HEK293 (cell line): ENCODE measurements at regions not wholly inside any gene's neighbourhood (a gene's known extent, or its start where the extent isn't known, plus 50 kb on each side); places are given as distances from the start of the nearest gene placed in this dataset.

Source experiments
- CTCF ChIA-PET: fragments of 350-600 bp; formaldehyde crosslinking; extraction: SDS; loops from one replicate; lab custom pipeline; 2021; ENCODE audit warnings: antibody characterized with exemption; lab: Yijun Ruan, JAX
- POLR2A ChIA-PET: fragments of 300-600 bp; formaldehyde crosslinking; extraction: SDS; loops from one replicate; lab custom pipeline; 2020; ENCODE audit warnings: antibody characterized with exemption, inconsistent platforms; lab: Yijun Ruan, JAX
- H3K27ac ChIP-seq: fragments of 200-500 bp; sonication (Bioruptor generic); 2 replicates; pipeline ENCODE4 v1.5.1; 2014; ENCODE audit warnings: low read depth, low read length, control low read depth, inconsistent platforms; ENCODE audit errors: extremely low read depth
- H3K36me3 ChIP-seq, 2 experiments: fragments of 200-500 bp in 1 of 2; sonication (Bioruptor generic) in 1 of 2; 1 replicate in 1 of 2; 2 replicates in 1 of 2; pipeline ENCODE4 v1.5.1; 2014 to 2017; ENCODE audit warnings: inconsistent platforms in 2 of 2, low read length in 2 of 2; ENCODE audit not compliant: control insufficient read depth in 2 of 2, insufficient read depth in 1 of 2
- H3K4me1 ChIP-seq: fragments of 200-500 bp; sonication (Bioruptor generic); 2 replicates; pipeline ENCODE4 v1.5.1; 2014; ENCODE audit warnings: mild to moderate bottlenecking, low read length, inconsistent platforms; ENCODE audit not compliant: control insufficient read depth, insufficient read depth
- H3K4me3 ChIP-seq: 2 replicates; pipeline ENCODE4 v1.5.1; 2011; ENCODE audit warnings: low read depth, mild to moderate bottlenecking, control low read depth, low read length, moderate library complexity
- H3K9me3 ChIP-seq: fragments of 200-500 bp; sonication (Bioruptor generic); 2 replicates; pipeline ENCODE4 v1.5.1; 2014; ENCODE audit warnings: low read depth, low read length, inconsistent platforms; ENCODE audit not compliant: control insufficient read depth, insufficient read depth
- BCL11B ChIP-seq: fragments of 450-650 bp; formaldehyde crosslinking; IDR thresholded peaks from 2 replicates; pipeline ENCODE4 v1.5.1; 2016; ENCODE audit warnings: low read depth, missing biosample characterization, missing genetic modification characterization
- GLI4 ChIP-seq: fragments of 450-650 bp; formaldehyde crosslinking; IDR thresholded peaks from 2 replicates; pipeline ENCODE4 v1.5.1; 2016; ENCODE audit warnings: missing biosample characterization, missing genetic modification characterization
- HOXD13 ChIP-seq: sonication (generic); formaldehyde crosslinking; IDR thresholded peaks from 2 replicates; pipeline ENCODE4 v1.8.0; 2022; ENCODE audit warnings: missing genetic modification reagents, borderline replicate concordance
- SCRT1 ChIP-seq: fragments of 450-650 bp; formaldehyde crosslinking; IDR thresholded peaks from 2 replicates; pipeline ENCODE4 v1.5.1; 2016; ENCODE audit warnings: missing biosample characterization, missing genetic modification characterization, borderline replicate concordance
- ZBTB7A ChIP-seq: fragments of 450-650 bp; formaldehyde crosslinking; IDR thresholded peaks from 2 replicates; pipeline ENCODE4 v1.5.1; 2016; ENCODE audit warnings: low read depth, missing biosample characterization, missing genetic modification characterization
- ZNF112 ChIP-seq: fragments of 450-650 bp; formaldehyde crosslinking; IDR thresholded peaks from 2 replicates; pipeline ENCODE4 v1.5.0; 2017; ENCODE audit warnings: missing biosample characterization, missing genetic modification characterization
- ZNF16 ChIP-seq: fragments of 450-650 bp; formaldehyde crosslinking; IDR thresholded peaks from 2 replicates; pipeline ENCODE4 v1.5.1; 2016; ENCODE audit warnings: low read depth, missing biosample characterization, missing genetic modification characterization
- ZNF19 ChIP-seq: fragments of 450-650 bp; formaldehyde crosslinking; IDR thresholded peaks from 2 replicates; pipeline ENCODE4; 2016; ENCODE audit warnings: missing biosample characterization, missing genetic modification characterization, low read depth
- ZNF335 ChIP-seq: fragments of 450-650 bp; formaldehyde crosslinking; conservative IDR thresholded peaks from 2 replicates; pipeline ENCODE4 v1.5.1; 2016; ENCODE audit warnings: missing biosample characterization, missing genetic modification characterization
- ZNF366 ChIP-seq: fragments of 450-650 bp; formaldehyde crosslinking; conservative IDR thresholded peaks from 2 replicates; pipeline ENCODE4 v1.5.1; 2016; ENCODE audit warnings: missing biosample characterization, missing genetic modification characterization
- ZNF501 ChIP-seq: fragments of 450-650 bp; formaldehyde crosslinking; IDR thresholded peaks from 2 replicates; pipeline ENCODE4 v1.5.1; 2016; ENCODE audit warnings: missing biosample characterization, missing genetic modification characterization
- ZNF529 ChIP-seq: fragments of 450-650 bp; formaldehyde crosslinking; IDR thresholded peaks from 2 replicates; pipeline ENCODE4 v1.5.1; 2017; ENCODE audit warnings: missing genetic modification characterization, missing biosample characterization; ENCODE audit not compliant: insufficient replicate concordance
- ZNF621 ChIP-seq: fragments of 450-650 bp; formaldehyde crosslinking; IDR thresholded peaks from 2 replicates; pipeline ENCODE4 v1.5.1; 2017; ENCODE audit warnings: missing biosample characterization, missing genetic modification characterization
- ZNF768 ChIP-seq: fragments of 450-650 bp; formaldehyde crosslinking; IDR thresholded peaks from 2 replicates; pipeline ENCODE4 v1.5.1; 2018; ENCODE audit warnings: missing biosample characterization, mild to moderate bottlenecking, missing genetic modification characterization
- ZNF792 ChIP-seq: fragments of 450-650 bp; formaldehyde crosslinking; IDR thresholded peaks from 2 replicates; pipeline ENCODE4 v1.5.1; 2016; ENCODE audit warnings: missing biosample characterization, missing genetic modification characterization
- ZSCAN30 ChIP-seq: fragments of 450-650 bp; IDR thresholded peaks from 2 replicates; pipeline ENCODE4 v1.5.1; 2018; ENCODE audit warnings: missing biosample characterization, mild to moderate bottlenecking, missing genetic modification characterization, moderate library complexity
- TF ChIP-seq, protein P1 (sequence below): fragments of 450-650 bp; formaldehyde crosslinking; IDR thresholded peaks from 2 replicates; pipeline ENCODE4 v1.5.1; 2017; ENCODE audit warnings: missing biosample characterization, missing genetic modification characterization
- TF ChIP-seq, protein P2 (sequence below): fragments of 450-650 bp; formaldehyde crosslinking; IDR thresholded peaks from 2 replicates; pipeline ENCODE4 v1.5.1; 2016; ENCODE audit warnings: missing biosample characterization, missing genetic modification characterization
- TF ChIP-seq, protein P3 (sequence below): fragments of 450-650 bp; formaldehyde crosslinking; IDR thresholded peaks from 2 replicates; pipeline ENCODE4 v1.5.1; 2016; ENCODE audit warnings: missing biosample characterization, missing genetic modification characterization

DNA sequence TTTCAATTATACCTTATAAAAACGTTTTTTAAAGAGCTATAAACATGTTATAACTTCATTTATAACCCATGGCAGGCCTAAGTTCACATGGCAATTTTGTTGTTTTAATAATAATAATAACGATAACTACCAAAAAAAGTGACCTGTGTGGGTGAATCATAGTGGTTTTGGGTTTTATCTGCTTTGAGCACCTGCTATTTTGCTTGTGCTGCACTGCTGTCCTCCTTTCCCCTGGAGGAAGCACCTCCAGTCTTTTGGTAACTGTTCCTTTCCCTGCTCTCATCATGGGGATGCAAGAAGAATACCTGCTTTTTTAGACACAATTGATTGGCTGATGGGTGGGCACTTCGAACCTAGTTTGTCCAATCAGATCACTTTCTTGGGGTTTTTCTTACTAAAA is 388.0 kb upstream of the TBL1XR1 start:
- Histone ChIP-seq H3K4me1 (no peaks in the 10 kb centered on the region), H3K27ac (no peak overlapping the region), H3K4me3 (no peak overlapping the region), H3K36me3 (no peaks in the 10 kb centered on the region), H3K9me3 (no peaks in the 10 kb centered on the region)
- ChIA-PET POLR2A (no interaction called here), CTCF (no interaction called here)
- TF ChIP-seq GLI4 (tag by site-specific recombination) (no peak), ZNF621 (tag by site-specific recombination) (no peak), BCL11B (no peak), ZSCAN30 (no peak), ZNF366 (tag by site-specific recombination) (no peak), ZBTB7A (tag by site-specific recombination) (no peak), ZNF112 (no peak), ZNF16 (no peak), ZNF529 (tag by site-specific recombination) (no peak), ZNF501 (tag by site-specific recombination) (no peak)

DNA sequence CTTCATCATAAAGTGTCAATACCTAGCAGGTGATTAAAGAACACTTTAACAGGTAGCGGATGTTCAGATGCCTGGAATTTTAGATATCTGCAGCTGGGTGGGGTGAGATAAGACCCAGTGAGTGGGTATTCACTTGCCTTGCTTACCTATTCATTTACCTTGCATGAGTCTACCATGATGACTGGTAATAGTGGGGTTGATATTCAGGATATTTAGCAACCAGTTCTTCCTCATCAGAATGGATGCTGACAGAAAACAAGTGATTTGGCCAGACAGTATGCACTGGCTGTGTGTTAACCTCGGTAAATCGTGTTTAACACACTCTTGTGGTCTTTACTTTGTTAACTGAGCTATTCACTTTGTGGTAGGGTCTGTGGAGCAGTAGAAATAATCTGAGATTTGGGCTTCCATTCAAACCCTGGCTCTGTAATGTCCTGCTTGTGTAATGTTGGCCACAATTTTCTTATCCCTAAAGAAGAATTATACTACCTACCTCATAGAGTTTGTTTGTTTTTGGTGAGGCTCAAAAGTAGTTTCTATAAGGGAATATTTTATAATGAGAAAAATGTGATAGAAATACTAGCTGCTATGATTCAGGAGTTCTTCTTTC is 391.9 kb upstream of the TBL1XR1 start:
- Histone ChIP-seq H3K4me3 (no peak overlapping the region), H3K4me1 (no peaks in the 10 kb centered on the region), H3K36me3 (no peaks in the 10 kb centered on the region), H3K27ac (no peak overlapping the region), H3K9me3 (no peaks in the 10 kb centered on the region)
- CTCF ChIA-PET: interaction anchor here (0.5 kb wide), 1 partner anchor 797 kb away, joined by 3 read pairs; no protein-coding TSS in a partner anchor
- TF ChIP-seq ZNF19 (tag by site-specific recombination): no peak
- no peak for TF ChIP-seq BCL11B
- TF ChIP-seq, protein P1, sequence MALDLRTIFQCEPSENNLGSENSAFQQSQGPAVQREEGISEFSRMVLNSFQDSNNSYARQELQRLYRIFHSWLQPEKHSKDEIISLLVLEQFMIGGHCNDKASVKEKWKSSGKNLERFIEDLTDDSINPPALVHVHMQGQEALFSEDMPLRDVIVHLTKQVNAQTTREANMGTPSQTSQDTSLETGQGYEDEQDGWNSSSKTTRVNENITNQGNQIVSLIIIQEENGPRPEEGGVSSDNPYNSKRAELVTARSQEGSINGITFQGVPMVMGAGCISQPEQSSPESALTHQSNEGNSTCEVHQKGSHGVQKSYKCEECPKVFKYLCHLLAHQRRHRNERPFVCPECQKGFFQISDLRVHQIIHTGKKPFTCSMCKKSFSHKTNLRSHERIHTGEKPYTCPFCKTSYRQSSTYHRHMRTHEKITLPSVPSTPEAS (tag by site-specific recombination): no peak
- TF ChIP-seq, protein P2, sequence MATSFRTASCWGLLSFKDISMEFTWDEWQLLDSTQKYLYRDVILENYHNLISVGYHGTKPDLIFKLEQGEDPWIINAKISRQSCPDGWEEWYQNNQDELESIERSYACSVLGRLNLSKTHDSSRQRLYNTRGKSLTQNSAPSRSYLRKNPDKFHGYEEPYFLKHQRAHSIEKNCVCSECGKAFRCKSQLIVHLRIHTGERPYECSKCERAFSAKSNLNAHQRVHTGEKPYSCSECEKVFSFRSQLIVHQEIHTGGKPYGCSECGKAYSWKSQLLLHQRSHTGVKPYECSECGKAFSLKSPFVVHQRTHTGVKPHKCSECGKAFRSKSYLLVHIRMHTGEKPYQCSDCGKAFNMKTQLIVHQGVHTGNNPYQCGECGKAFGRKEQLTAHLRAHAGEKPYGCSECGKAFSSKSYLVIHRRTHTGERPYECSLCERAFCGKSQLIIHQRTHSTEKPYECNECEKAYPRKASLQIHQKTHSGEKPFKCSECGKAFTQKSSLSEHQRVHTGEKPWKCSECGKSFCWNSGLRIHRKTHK (tag by site-specific recombination): no peak
- no peak for TF ChIP-seq ZNF335
- no peak for TF ChIP-seq ZNF768 (tag by site-specific recombination)
- TF ChIP-seq HOXD13 (CRISPR knock-in tag): no peak
- TF ChIP-seq ZBTB7A (tag by site-specific recombination): no peak
- TF ChIP-seq ZNF792 (tag by site-specific recombination): no peak
- TF ChIP-seq, protein P3, sequence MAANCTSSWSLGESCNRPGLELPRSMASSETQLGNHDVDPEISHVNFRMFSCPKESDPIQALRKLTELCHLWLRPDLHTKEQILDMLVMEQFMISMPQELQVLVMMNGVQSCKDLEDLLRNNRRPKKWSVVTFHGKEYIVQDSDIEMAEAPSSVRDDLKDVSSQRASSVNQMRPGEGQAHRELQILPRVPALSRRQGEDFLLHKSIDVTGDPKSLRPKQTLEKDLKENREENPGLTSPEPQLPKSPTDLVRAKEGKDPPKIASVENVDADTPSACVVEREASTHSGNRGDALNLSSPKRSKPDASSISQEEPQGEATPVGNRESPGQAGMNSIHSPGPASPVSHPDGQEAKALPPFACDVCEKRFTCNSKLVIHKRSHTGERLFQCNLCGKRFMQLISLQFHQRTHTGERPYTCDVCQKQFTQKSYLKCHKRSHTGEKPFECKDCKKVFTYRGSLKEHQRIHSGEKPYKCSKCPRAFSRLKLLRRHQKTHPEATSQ (tag by site-specific recombination): no peak
- TF ChIP-seq SCRT1 (tag by site-specific recombination): no peak
- POLR2A ChIA-PET: no interaction called here
